Neutrophil (primary cell): ENCODE measurements at regions not wholly inside any gene's neighbourhood (a gene's known extent, or its start where the extent isn't known, plus 50 kb on each side); places are given as distances from the start of the nearest gene placed in this dataset.

ENCODE experiments used
- H3K27ac ChIP-seq: fragments of 200-600 bp; sonication (generic); 2 replicates; pipeline ENCODE4 v1.5.1; 2016; ENCODE audit warnings: mild to moderate bottlenecking, moderate library complexity
- H3K27me3 ChIP-seq: fragments of 200-600 bp; sonication (generic); 2 replicates; pipeline ENCODE4 v1.6.0; 2016; ENCODE audit warnings: mild to moderate bottlenecking
- H3K36me3 ChIP-seq: fragments of 200-600 bp; sonication (generic); 2 replicates; pipeline ENCODE4 v1.5.1; 2017
- H3K4me1 ChIP-seq, 2 experiments: fragments of 200-600 bp in 1 of 2; sonication (generic) in 1 of 2; 1 replicate in 1 of 2; 2 replicates in 1 of 2; pipeline versions ENCODE4 v1.5.1 to v1.6.1; 2013 to 2016; ENCODE audit warnings: low read depth in 1 of 2, low read length in 1 of 2, mild to moderate bottlenecking in 1 of 2, moderate library complexity in 1 of 2; ENCODE audit not compliant: control insufficient read depth in 1 of 2, insufficient read depth in 1 of 2
- H3K4me3 ChIP-seq, 2 experiments: fragments of 200-600 bp in 1 of 2; sonication (generic) in 1 of 2; 1 replicate in 1 of 2; 2 replicates in 1 of 2; pipeline ENCODE4 v1.5.1; 2013 to 2016; ENCODE audit warnings: low read depth in 1 of 2, low read length in 1 of 2, mild to moderate bottlenecking in 1 of 2, moderate library complexity in 1 of 2
- H3K9me3 ChIP-seq: fragments of 200-600 bp; sonication (generic); 2 replicates; pipeline ENCODE4 v1.5.1; 2016
- TF ChIP-seq, protein P1 (sequence below): fragments of 200-600 bp; sonication (generic); IDR thresholded peaks from 2 replicates; pipeline ENCODE4 v1.5.1; 2016; ENCODE audit warnings: antibody characterized with exemption

GRCh38 chr17:14011740-14012405, 57.4 kb upstream of the COX10 start:
- Histone ChIP-seq H3K9me3 (no peaks in the 10 kb centered on the region), H3K27me3 (no peaks in the 10 kb centered on the region), H3K36me3 (no peaks in the 10 kb centered on the region), H3K27ac (no peak overlapping the region), H3K4me1 (no peaks in the 10 kb centered on the region), H3K4me3 (no peak overlapping the region)
- TF ChIP-seq, protein P1, sequence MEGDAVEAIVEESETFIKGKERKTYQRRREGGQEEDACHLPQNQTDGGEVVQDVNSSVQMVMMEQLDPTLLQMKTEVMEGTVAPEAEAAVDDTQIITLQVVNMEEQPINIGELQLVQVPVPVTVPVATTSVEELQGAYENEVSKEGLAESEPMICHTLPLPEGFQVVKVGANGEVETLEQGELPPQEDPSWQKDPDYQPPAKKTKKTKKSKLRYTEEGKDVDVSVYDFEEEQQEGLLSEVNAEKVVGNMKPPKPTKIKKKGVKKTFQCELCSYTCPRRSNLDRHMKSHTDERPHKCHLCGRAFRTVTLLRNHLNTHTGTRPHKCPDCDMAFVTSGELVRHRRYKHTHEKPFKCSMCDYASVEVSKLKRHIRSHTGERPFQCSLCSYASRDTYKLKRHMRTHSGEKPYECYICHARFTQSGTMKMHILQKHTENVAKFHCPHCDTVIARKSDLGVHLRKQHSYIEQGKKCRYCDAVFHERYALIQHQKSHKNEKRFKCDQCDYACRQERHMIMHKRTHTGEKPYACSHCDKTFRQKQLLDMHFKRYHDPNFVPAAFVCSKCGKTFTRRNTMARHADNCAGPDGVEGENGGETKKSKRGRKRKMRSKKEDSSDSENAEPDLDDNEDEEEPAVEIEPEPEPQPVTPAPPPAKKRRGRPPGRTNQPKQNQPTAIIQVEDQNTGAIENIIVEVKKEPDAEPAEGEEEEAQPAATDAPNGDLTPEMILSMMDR: no peak

DNA sequence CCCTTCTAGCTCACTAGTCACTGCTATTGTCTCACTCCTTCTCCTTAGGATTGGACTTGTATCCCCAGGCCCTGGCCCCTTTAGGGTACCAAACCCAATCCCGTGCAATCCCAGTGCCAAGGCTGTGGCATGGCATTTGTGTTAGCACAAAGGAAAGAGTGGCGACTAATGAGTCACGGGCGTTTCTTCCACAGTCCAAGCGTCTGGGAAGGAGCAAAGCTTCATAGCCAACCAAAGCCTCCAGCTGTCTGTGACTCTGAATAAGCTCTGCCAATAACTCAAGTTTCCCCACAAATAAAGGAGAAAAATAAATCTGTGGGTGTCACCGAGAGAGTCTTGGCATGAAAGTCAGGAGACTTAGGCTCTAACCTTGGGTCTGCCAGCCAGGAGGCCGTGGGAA, 54.6 kb upstream of the COX10 start:
- Histone ChIP-seq H3K36me3 (no peaks in the 10 kb centered on the region), H3K4me3 (no peak overlapping the region), H3K9me3 (no peaks in the 10 kb centered on the region), H3K27me3 (no peaks in the 10 kb centered on the region), H3K4me1 (no peaks in the 10 kb centered on the region), H3K27ac (no peak overlapping the region)
- TF ChIP-seq, protein P1: no peak

DNA sequence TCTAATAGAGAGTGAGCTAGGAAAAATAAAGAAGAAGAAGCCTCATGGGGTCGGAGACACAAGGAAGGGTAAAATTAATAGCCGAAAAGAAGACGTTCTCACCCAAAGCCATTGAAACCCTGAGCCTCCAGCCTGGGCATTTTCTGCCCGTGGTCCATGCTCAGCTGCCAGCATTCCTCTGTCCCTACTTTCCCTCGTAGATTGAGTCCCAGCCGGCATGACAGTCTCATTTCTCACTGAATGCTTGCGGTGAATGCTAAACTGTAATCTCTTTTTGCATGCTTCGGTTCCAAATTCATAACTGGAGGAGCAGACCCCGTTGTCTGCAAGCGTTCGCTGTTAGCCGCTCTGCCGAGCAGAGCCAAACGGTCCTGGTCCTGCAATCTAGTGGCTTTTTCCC, 54.0 kb upstream of the COX10 start:
- H3K27me3 ChIP-seq: no peaks in the 10 kb centered on the region

GRCh38 chr17:14016858-14017257, 52.4 kb upstream of the COX10 start:
- TF ChIP-seq, protein P1: no peak
- H3K4me1 ChIP-seq: no peaks in the 10 kb centered on the region
- H3K9me3 ChIP-seq: no peaks in the 10 kb centered on the region
- no peak overlapping the region for H3K27ac ChIP-seq
- no peak overlapping the region for H3K4me3 ChIP-seq
- no peaks in the 10 kb centered on the region for H3K27me3 ChIP-seq
- no peaks in the 10 kb centered on the region for H3K36me3 ChIP-seq

More for the DNA sequence above, 54.0 kb upstream of the COX10 start:
- H3K9me3 ChIP-seq: no peaks in the 10 kb centered on the region
- H3K4me1 ChIP-seq: no peaks in the 10 kb centered on the region
- no peak overlapping the region for H3K4me3 ChIP-seq
- H3K27ac ChIP-seq: no peak overlapping the region
- H3K36me3 ChIP-seq: no peaks in the 10 kb centered on the region
- TF ChIP-seq, protein P1: no peak

DNA sequence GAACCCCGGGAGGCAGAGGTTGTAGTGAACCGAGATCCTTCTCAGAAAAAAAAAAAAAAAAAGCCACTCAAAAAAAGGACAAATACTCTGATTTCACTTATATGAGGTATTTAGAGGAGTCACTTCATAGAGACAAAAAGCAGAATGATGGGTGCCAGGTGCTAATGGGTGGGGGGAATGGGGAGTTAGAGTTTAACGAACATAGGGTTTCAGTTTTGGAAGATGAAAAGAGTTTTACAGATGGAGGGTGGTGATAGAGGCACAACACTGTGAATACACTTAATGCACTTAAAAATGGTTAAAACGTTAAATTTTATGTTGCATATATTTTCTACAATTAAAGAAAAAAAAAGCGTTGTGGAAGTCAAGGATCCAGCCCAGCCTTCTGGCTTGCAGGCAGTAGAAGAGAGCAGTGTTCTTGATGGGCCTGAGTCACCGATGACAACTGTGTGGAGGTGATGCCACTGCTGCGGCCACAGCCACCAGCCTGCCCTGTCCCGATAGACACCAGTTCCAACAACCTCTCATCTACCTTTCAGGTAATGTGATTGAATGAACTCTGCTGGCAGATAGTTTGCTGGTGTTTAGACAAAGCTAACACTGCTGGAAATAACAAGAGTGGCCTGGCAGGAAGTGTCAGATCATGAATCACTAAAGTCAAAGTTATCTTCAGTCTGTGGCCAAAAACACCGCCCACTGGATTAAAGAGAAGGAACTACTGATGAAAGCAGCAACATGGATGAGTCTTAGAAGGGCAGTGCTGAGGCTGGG, 49.9 kb upstream of the COX10 start:
- Histone ChIP-seq H3K9me3 (no peaks in the 10 kb centered on the region), H3K4me3 (no peak overlapping the region), H3K27ac (no peak overlapping the region), H3K27me3 (no peaks in the 10 kb centered on the region), H3K4me1 (no peaks in the 10 kb centered on the region), H3K36me3 (no peaks in the 10 kb centered on the region)
- TF ChIP-seq, protein P1: no peak
